ENCODE measurements at regions not wholly inside any gene's neighbourhood (a gene's known extent, or its start where the extent isn't known, plus 50 kb on each side); places are given as distances from the start of the nearest gene placed in this dataset.

DNA sequence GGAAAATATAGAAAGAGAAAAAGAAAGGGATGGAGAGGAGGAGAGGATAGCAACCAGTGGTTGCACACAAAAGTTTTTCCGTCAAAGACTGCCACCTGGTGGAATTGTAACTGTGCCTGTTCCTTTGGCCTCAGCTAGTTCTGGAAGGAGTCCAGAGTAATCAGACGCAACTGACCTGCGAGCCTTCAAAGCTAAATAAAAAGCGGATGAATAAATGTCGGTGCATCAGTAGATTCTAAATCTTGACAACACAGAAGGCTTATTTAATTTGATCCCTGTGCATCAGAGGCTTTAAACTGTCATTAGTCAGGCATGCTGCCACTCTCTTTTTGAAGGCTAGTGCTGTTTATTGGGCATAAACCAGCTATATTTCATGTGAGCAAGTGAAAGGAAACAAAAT is 132.9 kb upstream of the ACO1 start (continued):
- TF ChIP-seq SMC3 (conservative IDR thresholded peaks at IDR 0.05; ENCODE audit: insufficient read depth, low read depth, low read length), result 0 out of 2 replicates have a peak, but pooled peaks have one; percentile 40
- TF ChIP-seq NFIC (IDR thresholded peaks at IDR 0.05), result peak; percentile 46
- peak; percentile 36 to 57 for TF ChIP-seq RAD21 (CRISPR knock-in tag; conservative IDR thresholded peaks at IDR 0.05 in 1 of 2, IDR thresholded peaks at IDR 0.05 in 1 of 2)

DNA sequence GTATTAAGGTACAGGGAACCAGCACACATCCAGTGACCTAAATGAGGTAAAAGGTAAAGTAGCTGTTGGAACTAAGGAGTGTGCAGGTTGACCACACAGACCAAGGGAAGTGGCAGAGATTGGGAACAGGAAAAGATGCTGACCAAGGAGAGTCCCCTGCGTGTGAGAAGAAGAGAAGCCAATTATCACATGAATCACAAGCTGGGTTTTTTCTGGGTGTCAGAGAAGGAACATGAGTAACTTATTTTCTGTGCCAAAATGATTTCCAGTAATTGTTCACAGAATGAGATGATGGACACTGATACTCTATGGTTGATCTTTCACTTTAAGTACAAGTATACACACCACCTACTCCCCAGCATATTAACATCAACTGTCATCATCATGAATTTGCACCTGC is 130.7 kb upstream of the ACO1 start:
- in situ Hi-C loops (cut with MboI) (no loop called here), intact Hi-C loops (cut with micrococcal nuclease) (loop anchor here (5.0 kb wide), 1 partner anchor 446 kb away; no protein-coding TSS in a partner anchor)
- DNase-seq (ENCODE audit: extremely low read depth in 1 of 4, low spot score in 3 of 4), result no peak
- no peaks in the 10 kb centered on the region for H3K4me1 ChIP-seq (replicated peaks in 1 of 2; ENCODE audit: control insufficient read depth in 2 of 2, insufficient read depth in 2 of 2, low read length in 2 of 2)
- FAIRE-seq, result no peak
- H3K9me1 ChIP-seq (ENCODE audit: control insufficient read depth, insufficient read depth, low read length), result no peaks in the 10 kb centered on the region
- CTCF ChIA-PET (ENCODE audit: low intra/inter-chr PET ratio), result no interaction called here
- TF ChIP-seq ZNF174 (CRISPR knock-in tag; IDR thresholded peaks at IDR 0.05) (no peak), DACH1 (IDR thresholded peaks at IDR 0.05; ENCODE audit: partially characterized antibody) (no peak)
- POLR2A ChIA-PET, result no interaction called here
- ATAC-seq, result no peak
- H3K79me2 ChIP-seq (ENCODE audit: control insufficient read depth, insufficient read depth, low read length), result no peaks in the 10 kb centered on the region
- H3K36me3 ChIP-seq (ENCODE audit: control insufficient read depth, insufficient read depth, low read length), result no peaks in the 10 kb centered on the region
- H3K9me3 ChIP-seq (replicated peaks; ENCODE audit: control insufficient read depth, insufficient read depth, low read depth, low read length), result no peaks in the 10 kb centered on the region
- no peak overlapping the region for H2AFZ ChIP-seq (ENCODE audit: low read depth, low read length)
- no peak overlapping the region for H3K4me3 ChIP-seq
- BruUV-seq (replicated peaks), result no TSS peak
- no peak overlapping the region for H3K4me2 ChIP-seq (ENCODE audit: insufficient read depth, low read length)
- no peaks in the 10 kb centered on the region for H3K27me3 ChIP-seq (ENCODE audit: control insufficient read depth in 2 of 2, insufficient read depth in 2 of 2, low read length in 2 of 2)
- WGBS (ENCODE audit: insufficient coverage, low coverage, missing lambda C conversion rate), result 0% methylated on average over 1 of the region's 1 CpG
- H3K9ac ChIP-seq (ENCODE audit: insufficient read depth in 1 of 2, low read depth in 2 of 2, low read length in 2 of 2), result no peak overlapping the region
- H3K27ac ChIP-seq (ENCODE audit: extremely low read depth, low read depth, low read length), result no peak overlapping the region
- no peaks in the 10 kb centered on the region for H4K20me1 ChIP-seq (replicated peaks; ENCODE audit: control insufficient read depth, insufficient read depth, low read length)

DNA sequence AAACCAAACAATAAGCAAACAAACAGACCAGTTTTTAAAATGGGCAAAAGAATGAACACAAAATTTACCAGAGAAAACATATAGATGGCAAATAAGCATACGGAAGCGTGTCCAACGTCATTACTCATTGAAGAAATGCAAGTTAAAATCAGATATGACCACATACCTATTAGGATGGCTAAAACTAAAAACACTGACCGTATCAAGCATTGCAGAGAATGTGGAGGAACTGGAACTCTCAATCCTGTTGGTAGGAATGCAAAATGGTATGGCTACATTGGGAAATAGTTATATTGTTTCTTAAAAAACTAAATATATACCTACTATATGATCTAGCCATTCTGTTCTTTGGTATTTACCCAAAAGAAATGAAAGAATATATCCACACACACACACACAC is 129.4 kb upstream of the ACO1 start:
- H3K4me3 ChIP-seq, result no peak overlapping the region
- H3K9me3 ChIP-seq (replicated peaks; ENCODE audit: control insufficient read depth, insufficient read depth, low read depth, low read length), result no peaks in the 10 kb centered on the region
- no peak overlapping the region for H3K9ac ChIP-seq (ENCODE audit: insufficient read depth in 1 of 2, low read depth in 2 of 2, low read length in 2 of 2)
- DNase-seq (ENCODE audit: extremely low read depth in 1 of 4, low spot score in 3 of 4) (no peak), ATAC-seq (no peak), FAIRE-seq (no peak)
- BruUV-seq (replicated peaks), result no TSS peak
- CTCF ChIA-PET (ENCODE audit: low intra/inter-chr PET ratio), result no interaction called here
- H3K27ac ChIP-seq (ENCODE audit: extremely low read depth, low read depth, low read length), result no peak overlapping the region
- no peaks in the 10 kb centered on the region for H3K9me1 ChIP-seq (ENCODE audit: control insufficient read depth, insufficient read depth, low read length)
- H3K27me3 ChIP-seq (ENCODE audit: control insufficient read depth in 2 of 2, insufficient read depth in 2 of 2, low read length in 2 of 2), result no peaks in the 10 kb centered on the region
- 3% methylated on average over 4 of the region's 4 CpGs for WGBS (ENCODE audit: insufficient coverage, low coverage, missing lambda C conversion rate)
- POLR2A ChIA-PET, result no interaction called here
- intact Hi-C loops (cut with micrococcal nuclease) (no loop called here), in situ Hi-C loops (cut with MboI) (no loop called here)
- no peaks in the 10 kb centered on the region for H3K79me2 ChIP-seq (ENCODE audit: control insufficient read depth, insufficient read depth, low read length)
- no peaks in the 10 kb centered on the region for H4K20me1 ChIP-seq (replicated peaks; ENCODE audit: control insufficient read depth, insufficient read depth, low read length)
- no peaks in the 10 kb centered on the region for H3K4me1 ChIP-seq (replicated peaks in 1 of 2; ENCODE audit: control insufficient read depth in 2 of 2, insufficient read depth in 2 of 2, low read length in 2 of 2)
- H3K4me2 ChIP-seq (ENCODE audit: insufficient read depth, low read length), result no peak overlapping the region
- TF ChIP-seq, protein P1, sequence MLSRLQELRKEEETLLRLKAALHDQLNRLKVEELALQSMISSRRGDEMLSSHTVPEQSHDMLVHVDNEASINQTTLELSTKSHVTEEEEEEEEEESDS (CRISPR knock-in tag; IDR thresholded peaks at IDR 0.05), result no peak
- TF ChIP-seq EGR1 (conservative IDR thresholded peaks at IDR 0.05), result no peak
- no peak for TF ChIP-seq PTRF (tag; IDR thresholded peaks at IDR 0.05)
- no peak for TF ChIP-seq CCNT2 (IDR thresholded peaks at IDR 0.05; ENCODE audit: borderline replicate concordance, extremely low read depth, insufficient read length, low read depth, low read length)
- no peak for TF ChIP-seq FOXJ2 (tag; IDR thresholded peaks at IDR 0.05)
- no peak overlapping the region for H2AFZ ChIP-seq (ENCODE audit: low read depth, low read length)
- H3K36me3 ChIP-seq (ENCODE audit: control insufficient read depth, insufficient read depth, low read length), result no peaks in the 10 kb centered on the region

Data from K562 (cell line).